ENCODE measurements at regions not wholly inside any gene's neighbourhood (a gene's known extent, or its start where the extent isn't known, plus 50 kb on each side); places are given as distances from the start of the nearest gene placed in this dataset.

GRCh38 chr1:60463146-60463545 lies 389.6 kb upstream of the C1orf87 start:
- DNase-seq (ENCODE audit: low spot score), result no peak
- intact Hi-C loops (cut with DNase I), result no loop called here

DNA sequence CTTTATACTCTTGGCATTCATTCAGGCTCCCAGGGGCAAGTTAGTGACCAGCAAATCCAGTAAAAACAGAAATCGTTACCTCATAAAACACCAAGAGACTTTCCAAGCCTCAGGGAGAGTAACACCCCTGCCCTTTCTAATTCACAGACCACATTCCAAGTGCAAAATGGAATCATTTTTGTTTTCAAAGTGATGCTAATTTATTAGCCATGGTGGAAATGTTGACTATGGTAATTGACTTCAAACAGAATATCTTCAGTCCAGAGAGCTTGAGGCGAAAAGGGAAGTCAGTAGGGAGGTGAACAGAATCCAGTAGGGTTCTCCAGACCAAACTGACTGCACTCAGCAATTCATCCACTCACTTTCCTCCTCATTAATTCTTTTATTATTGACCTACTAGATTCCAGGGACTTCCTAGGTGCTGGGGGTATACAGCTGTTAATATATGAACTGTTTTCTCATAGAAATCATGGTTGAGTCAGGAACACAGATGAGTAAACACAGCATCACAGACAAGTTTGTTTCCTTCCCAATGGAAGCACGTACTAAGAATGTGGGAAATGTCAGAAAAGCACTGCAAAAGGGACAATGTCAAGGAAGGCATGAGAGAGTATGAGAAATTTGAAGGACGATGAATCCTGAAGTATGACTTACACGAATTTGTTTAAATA lies 388.5 kb upstream of the C1orf87 start:
- intact Hi-C loops (cut with DNase I), result no loop called here
- no peak for DNase-seq (ENCODE audit: low spot score)

GRCh38 chr1:60458111-60458510 lies 384.5 kb upstream of the C1orf87 start:
- intact Hi-C loops (cut with DNase I), result no loop called here
- DNase-seq (ENCODE audit: low spot score), result no peak

DNA sequence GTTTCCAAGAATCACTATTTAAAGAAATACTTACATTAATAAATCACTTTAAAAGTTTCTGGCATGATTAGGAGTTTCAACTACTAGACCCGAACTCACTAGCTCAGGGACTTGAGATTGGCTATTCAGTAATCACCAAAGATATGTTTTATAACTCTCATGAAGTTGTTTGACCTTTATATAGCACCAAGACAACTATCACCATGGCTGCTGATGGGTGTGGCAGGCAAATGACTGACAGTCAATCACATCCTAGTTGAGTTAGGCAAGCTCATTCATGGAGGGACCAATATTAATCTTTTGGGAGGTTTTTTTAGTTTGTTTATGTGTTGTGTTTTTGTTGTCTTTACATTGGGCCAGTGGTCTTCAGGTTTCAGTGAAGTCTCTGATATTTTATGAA lies 376.3 kb upstream of the C1orf87 start:
- intact Hi-C loops (cut with DNase I), result no loop called here

DNA sequence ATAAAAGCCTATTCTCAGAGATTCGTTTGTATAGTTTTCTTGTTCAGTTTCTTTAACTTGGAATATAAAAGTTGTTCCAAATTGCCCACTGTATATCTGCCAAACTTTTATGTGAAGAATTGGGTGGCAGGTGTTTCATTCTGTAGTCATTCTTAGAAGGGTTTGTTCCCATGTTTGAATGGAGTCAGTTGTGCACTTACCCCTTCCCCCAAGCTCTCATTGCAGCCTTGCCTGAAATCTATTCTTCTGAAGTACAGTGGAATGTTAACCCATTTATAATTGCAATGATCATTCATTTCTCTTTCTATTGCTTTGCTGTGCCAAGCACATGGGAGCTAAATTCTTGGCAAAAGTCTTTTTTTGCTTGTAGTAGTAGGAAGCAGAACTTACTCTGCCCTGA lies 375.3 kb upstream of the C1orf87 start:
- no peak for DNase-seq (ENCODE audit: low spot score)
- intact Hi-C loops (cut with DNase I), result no loop called here

More for the DNA sequence above, 376.3 kb upstream of the C1orf87 start:
- DNase-seq (ENCODE audit: low spot score), result no peak

DNA sequence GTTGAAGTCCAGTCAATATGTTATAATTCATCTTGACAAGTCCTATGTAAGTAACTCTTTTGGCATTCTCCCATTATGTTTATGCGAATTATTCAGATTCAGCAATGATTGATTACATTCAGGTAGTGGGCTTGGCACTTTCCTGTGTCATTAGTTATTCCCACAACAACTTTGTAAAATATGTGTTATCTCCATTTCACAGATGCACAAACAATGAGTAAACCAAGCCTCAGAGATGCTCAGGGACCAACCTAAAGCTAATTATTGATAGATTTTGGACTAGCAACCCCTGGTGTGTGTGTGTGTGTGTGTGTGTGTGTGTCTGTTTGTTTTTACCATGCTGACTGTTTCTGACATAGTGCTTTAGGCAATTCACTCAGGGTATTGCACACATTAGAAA lies 371.1 kb upstream of the C1orf87 start:
- DNase-seq (ENCODE audit: low spot score), result no peak
- intact Hi-C loops (cut with DNase I), result no loop called here

- intact Hi-C loops (cut with DNase I), result no loop called here
- no peak for DNase-seq (ENCODE audit: low spot score)
Measured at GRCh38 chr1:60436186-60436585, 362.6 kb upstream of the C1orf87 start.

DNA sequence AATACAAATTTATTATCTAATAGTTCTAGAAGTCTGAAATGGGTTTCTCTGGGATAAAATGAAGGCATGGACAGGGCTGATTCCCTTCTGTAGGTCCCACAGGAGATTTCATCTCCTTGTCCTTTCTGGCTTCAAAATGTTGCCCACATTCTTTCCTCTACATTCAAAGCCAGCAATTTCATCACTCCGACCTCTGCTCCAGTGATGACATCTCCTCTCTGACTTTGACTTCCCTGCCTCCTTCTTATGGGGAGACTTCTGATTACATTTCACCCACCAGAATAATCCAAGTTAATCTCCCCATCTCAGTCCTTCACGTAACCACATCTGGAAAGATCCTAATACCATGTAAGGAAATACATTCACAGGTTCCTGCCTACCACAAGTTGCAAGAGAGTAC lies 358.0 kb upstream of the C1orf87 start:
- intact Hi-C loops (cut with DNase I), result no loop called here
- no peak for DNase-seq (ENCODE audit: low spot score)

DNA sequence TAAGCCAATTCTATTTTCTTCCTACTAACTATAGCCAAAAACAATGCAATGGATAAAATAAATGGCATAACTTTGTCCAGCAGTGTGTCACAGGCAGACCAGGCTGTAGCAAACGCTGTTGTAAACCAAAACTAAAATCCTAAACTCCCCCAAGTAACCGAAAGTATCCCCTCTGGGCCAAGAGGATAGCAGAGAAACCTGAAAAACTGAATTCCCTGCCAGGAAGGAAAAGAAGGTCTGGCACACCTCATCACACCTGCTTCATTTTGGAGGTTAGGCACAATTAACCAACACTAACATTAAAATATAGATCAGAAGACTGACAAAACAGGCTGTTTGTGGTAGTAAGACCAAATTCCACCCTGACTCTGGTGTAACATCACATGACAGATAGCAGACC lies 356.8 kb upstream of the C1orf87 start:
- intact Hi-C loops (cut with DNase I), result no loop called here
- no peak for DNase-seq (ENCODE audit: low spot score)

DNA sequence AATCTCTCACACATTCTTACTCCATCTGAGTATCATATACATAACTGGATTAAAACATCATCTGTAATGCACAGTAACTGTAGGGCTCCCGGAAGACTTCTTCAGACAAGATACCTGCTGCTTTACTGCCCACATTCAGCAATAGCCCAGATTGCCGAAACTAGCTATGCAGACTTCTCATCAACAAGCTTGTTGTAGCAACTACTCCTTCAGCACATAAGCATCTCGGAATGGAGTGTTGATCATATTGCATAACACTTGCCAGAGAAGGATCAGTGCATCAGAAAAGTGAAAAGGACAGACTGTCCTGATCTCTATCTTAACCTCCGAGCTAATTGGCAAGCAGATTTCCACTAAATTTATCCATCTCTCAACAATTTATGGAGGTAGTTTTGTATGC lies 354.6 kb upstream of the C1orf87 start:
- intact Hi-C loops (cut with DNase I), result no loop called here
- DNase-seq (ENCODE audit: low spot score), result no peak

DNA sequence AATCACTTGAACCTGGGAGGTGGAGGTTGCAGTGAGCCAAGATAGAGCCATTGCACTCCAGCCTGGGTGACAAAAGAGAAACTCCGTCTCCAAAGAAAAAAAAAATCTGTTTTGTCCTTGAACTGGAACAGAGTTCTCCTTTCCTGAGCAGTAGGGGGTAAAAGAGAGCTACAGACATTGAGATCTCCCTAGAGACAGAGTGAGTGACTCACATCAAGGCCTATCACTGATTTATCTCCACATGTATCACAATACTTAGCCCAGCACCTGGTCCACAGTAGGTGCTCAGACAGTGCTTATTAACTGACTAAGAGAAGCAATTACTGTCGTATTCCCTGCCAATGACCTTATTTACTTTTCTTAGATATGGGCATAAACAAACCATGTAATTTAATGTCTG lies 354.1 kb upstream of the C1orf87 start:
- DNase-seq (ENCODE audit: low spot score), result no peak
- intact Hi-C loops (cut with DNase I), result no loop called here

GRCh38 chr1:60427194-60427593 lies 353.6 kb upstream of the C1orf87 start:
- intact Hi-C loops (cut with DNase I), result no loop called here
- DNase-seq (ENCODE audit: low spot score), result no peak

- no peak for DNase-seq (ENCODE audit: low spot score)
Measured at GRCh38 chr1:60425528-60425927, 352.0 kb upstream of the C1orf87 start.

GRCh38 chr1:60423146-60423780 lies 349.7 kb upstream of the C1orf87 start:
- intact Hi-C loops (cut with DNase I), result no loop called here
- no peak for DNase-seq (ENCODE audit: low spot score)

More at GRCh38 chr1:60425528-60425927, 352.0 kb upstream of the C1orf87 start:
- intact Hi-C loops (cut with DNase I), result no loop called here

DNA sequence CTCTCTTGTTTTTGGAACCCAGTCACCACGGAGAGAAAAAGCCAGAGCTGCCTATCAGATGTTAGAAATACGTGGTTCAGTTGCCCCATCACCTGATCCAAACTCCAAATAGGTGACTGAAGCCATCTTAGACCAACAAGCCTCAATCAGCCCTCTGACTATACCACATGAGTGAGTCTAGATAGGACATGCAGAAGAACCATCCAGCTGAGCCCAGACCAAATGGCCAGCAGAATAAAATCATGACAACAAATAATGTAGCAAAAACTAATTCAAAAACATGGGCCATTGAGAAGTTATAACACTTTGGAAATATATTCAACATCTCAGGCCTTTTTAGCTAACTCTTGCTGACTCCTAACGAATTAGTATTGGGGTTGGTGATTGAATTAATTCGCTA lies 348.4 kb upstream of the C1orf87 start:
- intact Hi-C loops (cut with DNase I), result no loop called here
- no peak for DNase-seq (ENCODE audit: low spot score)

- DNase-seq (ENCODE audit: low spot score), result no peak
- intact Hi-C loops (cut with DNase I), result no loop called here
Measured at GRCh38 chr1:60419023-60419422, 345.5 kb upstream of the C1orf87 start.

- no peak for DNase-seq (ENCODE audit: low spot score)
- intact Hi-C loops (cut with DNase I), result no loop called here
Measured at GRCh38 chr1:60415696-60416095, 342.1 kb upstream of the C1orf87 start.

GRCh38 chr1:60413091-60413490 lies 339.5 kb upstream of the C1orf87 start:
- no peak for DNase-seq (ENCODE audit: low spot score)
- intact Hi-C loops (cut with DNase I), result no loop called here

GRCh38 chr1:60411591-60411990 lies 338.0 kb upstream of the C1orf87 start:
- no peak for DNase-seq (ENCODE audit: low spot score)
- intact Hi-C loops (cut with DNase I), result no loop called here

DNA sequence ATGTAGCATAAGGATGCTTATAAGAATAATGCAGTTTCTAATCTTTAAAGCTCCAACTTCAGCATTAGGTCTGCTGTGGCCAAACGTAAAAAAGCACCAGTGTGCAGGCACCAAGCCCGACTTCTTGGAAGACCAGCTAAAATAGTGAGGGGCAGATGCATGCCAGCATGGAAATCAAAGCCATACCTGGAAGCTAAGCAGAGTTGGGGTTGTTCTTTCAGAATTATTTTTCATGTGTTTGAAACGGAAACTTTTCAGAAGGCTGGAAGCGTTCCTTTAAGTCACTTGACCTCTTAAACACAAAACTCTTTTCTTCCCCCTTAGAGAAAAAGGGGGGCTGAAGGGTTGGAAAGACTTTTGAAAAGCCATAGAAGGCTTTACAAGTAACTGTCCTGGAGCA lies 329.2 kb upstream of the C1orf87 start:
- DNase-seq (ENCODE audit: low spot score), result no peak
- intact Hi-C loops (cut with DNase I), result no loop called here

DNA sequence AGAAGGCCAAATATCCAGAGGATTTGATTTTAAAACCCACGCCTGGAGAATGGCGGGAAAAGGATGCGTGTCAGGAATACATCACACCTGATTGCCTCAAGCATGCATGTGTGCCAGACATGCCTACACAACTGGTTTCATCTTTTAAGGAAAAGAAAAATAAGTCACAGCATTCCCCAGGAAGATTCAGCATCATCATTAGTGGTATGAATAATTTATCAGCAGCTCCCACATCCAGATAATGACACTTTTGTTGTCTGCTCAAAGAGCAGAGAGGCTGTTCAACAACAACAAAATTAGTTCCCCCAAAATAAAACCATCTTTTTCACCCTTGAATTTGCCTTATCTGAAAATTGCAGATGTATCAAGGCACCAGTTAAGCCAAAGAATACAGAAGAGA lies 328.6 kb upstream of the C1orf87 start:
- intact Hi-C loops (cut with DNase I), result no loop called here
- no peak for DNase-seq (ENCODE audit: low spot score)
